ENCODE measurements at regions not wholly inside any gene's neighbourhood (a gene's known extent, or its start where the extent isn't known, plus 50 kb on each side); places are given as distances from the start of the nearest gene placed in this dataset.
"Not testable (repeated sequence)": the region's sequence is repeated elsewhere in the genome, so short reads cannot be mapped to it uniquely, and the experiment has no call there.

DNA sequence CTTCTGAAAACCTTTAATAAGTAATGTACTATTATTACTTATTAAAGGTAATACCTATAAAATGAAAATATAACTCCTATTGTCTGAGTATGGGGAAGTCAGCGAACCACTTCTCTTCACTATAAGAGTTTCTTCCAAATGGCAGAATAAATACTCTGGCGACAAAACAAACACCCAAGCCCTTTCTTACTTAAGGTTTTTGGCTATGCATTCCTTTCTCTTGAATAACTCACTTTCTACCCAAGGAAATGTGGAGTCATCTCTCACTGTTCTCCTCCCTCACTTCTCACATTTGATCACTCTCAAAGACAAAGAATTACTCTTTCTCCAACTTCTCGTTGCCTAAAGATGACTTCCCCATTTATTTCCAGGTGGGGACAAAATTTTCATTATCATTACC lies 816.8 kb upstream of the CRIM1 start:
- DNase-seq, result no peak

DNA sequence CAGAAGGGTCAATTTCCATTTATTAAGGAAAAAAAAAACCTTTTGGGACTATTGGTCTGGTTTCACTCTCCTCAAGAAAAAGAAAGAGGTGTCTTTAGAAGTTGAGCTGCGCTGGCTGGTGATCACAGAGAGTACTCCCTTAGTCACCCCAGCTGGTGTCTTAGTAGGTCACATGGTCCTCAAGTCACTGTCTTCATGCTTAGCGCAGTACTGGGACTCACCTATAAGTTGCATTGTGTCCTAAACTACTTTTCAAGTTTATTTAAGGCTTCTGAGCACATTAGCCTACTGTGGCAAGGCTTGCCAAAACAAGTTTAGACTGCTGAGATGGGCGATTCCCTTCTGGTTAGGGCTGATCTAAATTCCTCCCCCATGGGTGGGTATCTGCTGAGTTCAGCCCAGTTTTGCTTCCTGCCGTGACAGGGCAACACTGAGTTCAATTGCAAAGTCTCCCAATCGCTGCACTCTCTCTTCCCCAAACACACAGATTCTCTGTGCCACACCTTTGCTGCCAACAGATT lies 824.9 kb upstream of the CRIM1 start:
- DNase-seq, result no peak

DNA sequence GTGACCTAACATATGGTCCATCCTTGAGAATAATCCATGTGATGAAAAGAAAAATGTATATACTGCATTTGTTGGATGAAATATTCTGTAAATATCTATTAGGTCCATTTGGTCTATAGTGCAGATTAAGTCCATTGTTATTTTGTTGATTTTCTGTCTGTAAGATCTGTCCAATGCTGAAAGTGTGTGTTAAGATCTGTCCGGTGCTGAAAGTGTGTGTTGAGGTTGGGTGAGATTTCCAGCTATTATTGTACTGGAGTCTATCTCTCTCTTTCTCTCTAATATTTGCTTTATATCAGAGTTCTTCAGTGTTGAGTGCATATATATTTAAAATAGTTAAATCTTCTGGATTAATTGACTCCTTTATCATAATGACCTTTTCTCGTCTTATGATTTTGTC lies 828.8 kb upstream of the CRIM1 start:
- no peak for DNase-seq

DNA sequence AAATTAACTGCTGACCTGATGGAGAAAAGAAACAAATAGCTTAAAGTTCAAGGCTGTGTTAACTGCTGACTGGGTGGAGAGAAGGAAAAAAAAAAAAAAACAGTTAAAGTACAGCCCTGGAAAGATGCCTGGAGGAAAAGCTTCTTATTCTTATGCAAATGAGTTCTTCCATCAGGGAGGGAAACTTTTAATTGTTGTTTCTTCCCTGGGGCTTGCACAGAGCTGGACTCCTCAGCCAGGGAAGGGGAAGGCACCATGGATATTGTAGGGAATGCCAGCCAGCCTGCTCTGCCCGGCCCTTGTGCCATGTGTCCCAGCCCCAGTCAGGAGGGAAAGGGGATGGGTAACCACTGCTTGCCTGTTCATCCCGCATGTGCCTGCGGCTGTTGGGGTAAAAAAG lies 833.1 kb upstream of the CRIM1 start:
- no peak for DNase-seq

DNA sequence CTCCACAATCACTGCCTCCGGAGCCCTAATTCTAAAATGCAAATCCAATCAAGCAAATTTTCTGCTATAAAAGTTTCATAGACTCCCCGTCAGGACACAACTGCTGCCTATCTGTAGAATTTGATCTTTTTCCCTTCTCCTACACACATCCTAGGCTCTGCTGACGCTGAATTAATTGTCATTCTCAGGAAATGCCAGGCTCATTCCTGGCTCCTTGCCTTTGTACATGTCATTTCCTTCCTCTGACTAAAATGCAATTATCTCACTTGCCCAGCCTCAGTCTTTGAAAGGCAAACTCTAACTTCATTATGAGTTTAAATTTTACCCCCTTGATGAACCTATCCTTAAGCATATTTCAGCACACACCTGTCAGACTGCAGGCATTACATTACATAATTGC lies 844.9 kb upstream of the CRIM1 start:
- no peak for DNase-seq

DNA sequence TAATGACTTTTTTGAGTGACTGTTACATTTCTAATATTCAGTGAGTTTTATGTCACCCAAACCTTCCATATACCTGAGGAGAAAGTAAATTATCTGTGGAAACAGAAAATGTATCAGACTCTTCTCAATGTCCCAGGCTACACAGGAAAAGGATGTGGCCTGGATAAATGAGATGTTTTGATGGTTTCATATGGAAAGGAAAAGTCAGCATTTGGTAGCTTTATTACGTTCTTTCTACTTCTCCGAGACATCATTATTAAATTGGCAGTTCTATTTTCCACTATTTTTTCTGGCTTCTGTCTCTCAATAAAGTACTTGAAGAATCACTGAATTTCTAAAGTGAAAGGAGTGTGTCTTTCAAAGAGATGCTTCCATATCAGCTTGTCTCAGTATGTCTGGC lies 847.0 kb upstream of the CRIM1 start:
- DNase-seq, result no peak

DNA sequence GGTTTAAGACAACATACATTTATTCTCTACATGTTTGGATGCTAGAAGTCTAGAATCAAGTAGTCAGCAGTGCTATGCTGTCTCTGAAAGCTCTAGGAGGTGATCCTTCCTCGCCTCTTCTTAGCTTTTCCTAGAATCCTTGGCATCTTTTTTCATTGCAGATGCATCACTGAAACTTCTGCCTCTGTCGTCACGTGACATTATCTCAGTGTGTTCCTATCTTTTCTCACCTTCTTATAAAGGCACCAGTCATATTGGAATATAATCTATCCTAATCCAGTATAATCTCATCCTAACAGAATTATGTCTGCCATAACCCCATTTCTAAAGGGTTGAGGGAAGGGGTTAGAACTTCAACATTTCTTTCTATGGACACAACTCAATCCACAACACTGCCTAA lies 851.2 kb upstream of the CRIM1 start:
- no peak for DNase-seq

DNA sequence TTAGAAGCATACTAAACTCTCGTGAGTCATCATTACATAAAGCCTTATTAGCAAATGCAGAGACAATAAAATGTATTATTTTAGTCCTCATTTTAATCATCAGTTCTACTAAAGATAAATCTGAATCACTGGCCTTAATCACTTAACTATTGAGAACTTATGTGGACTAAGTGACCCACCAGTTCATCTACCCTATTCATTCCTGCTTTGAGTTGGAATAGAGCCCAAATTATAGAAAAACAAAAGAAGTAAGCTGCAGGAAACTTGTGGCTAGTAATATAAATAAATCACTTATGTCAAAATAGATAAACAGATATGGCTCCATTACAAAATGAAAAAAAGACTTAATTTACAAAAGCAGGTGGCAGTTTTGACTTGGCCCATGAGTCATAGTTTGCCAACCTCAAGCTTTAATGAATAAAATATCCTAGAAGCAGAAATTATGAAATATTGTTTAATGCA lies 851.8 kb upstream of the CRIM1 start:
- DNase-seq, result no peak

DNA sequence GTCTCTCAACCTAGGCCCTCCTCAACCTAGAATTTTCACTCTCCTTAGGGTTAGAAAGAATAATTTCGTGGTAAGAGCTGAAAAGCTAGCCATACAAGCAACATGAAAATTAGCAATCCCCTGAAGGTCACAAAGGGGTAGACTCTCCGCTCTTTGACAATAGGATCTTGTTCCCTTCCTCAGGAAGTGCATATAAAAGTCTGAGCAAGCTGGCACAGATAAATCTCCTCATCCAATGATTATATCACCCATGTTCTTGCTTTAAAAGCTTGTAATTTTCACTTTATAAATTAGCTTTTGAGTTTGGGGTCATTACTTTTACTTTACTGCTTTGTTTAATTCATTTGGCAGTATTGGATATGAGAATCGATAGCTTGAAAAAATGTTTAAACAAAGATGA lies 852.3 kb upstream of the CRIM1 start:
- DNase-seq, result no peak

DNA sequence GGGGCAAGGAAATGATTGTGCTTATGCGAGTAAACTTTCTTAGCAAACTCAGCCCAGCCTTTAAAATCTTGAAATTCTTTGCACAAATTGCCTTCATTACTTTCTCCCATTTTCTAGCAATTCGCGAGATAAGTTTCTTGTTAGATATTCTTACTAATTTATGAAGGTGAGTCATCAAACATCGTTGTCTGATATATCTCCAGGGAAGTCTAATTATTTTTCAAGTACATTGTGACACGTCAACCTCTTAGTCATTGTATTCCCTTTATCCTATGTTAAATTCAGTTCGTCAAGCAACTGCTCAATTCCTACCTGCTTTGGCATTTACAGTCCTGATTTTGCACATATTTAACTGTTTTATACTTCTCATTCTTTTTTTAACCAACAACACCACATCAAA lies 854.5 kb upstream of the CRIM1 start:
- no peak for DNase-seq

DNA sequence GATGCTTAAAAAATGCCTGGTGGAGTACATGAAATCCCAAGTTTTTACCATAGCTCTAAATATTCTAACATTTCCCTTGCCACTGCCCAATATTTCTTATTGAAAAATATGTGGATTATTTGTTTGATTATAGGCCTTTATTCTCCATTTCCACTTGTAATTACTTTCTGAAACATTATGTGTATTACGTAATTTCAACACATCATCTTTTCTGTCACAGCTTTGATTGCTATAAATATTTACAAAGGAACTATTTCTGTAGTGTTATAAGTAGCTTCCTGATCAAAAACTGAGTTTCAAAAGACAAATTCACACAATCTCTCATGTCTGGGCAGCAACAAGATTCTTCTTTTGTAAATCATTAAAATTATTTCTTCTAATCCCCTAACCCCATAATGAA lies 859.6 kb upstream of the CRIM1 start:
- DNase-seq, result no peak

DNA sequence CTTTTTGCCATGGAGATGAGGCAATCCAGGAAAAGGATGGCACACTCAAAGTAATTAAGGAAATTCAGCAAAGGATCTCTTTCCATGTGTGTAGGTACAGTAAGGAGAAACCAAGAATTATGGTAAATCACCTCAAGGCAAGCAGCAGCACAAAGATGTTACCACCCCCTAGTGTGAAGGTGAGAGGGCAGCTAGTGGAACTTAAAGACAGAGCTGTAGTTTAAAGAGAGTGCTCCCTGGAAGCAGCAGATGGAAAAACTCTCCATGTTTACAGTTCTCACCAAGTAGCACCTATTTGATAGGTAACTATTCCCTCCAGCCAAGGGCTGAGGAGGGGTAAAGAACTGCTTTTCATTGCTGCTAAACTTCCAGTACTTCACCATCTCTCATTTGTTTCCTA lies 860.4 kb upstream of the CRIM1 start:
- DNase-seq, result no peak

DNA sequence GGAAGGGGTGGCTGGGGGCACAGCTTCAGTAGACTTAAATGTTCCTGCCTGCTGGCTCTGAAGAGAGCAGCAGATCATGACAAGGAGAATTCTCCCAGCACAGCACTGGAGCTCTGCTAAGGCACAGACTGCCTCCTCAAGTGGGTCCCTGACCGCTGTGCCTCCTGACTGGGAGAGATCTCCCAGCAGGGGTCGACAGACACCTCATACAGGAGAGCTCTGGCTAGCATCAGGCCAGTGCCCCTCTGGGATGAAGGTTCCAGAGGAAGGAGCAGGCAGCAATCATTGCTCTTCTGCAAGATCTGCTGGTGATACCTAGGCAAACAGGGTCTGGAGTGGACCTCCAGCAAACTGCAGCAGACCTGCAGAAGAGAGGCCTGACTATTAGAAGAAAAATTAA lies 877.5 kb upstream of the CRIM1 start:
- DNase-seq, result not testable (repeated sequence)

DNA sequence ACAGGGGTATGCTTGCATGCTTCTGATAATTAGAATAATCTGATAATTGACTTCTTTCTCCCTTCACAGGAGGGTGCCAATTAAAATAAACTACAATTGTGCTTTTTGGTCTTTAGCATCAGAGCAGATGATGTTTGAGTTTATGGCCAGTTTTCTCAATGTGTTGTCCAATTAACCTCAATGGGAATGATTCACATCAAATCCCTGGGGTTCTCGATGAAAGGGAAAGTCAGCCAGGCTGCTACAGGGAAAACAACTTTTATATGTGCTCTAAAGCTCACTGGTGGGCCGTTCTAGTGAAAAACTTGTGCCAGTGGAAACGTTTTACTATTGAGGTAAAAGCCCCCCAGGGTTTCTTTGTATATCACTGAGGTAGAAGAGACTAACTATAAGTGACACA lies 887.3 kb upstream of the CRIM1 start:
- no peak for DNase-seq

DNA sequence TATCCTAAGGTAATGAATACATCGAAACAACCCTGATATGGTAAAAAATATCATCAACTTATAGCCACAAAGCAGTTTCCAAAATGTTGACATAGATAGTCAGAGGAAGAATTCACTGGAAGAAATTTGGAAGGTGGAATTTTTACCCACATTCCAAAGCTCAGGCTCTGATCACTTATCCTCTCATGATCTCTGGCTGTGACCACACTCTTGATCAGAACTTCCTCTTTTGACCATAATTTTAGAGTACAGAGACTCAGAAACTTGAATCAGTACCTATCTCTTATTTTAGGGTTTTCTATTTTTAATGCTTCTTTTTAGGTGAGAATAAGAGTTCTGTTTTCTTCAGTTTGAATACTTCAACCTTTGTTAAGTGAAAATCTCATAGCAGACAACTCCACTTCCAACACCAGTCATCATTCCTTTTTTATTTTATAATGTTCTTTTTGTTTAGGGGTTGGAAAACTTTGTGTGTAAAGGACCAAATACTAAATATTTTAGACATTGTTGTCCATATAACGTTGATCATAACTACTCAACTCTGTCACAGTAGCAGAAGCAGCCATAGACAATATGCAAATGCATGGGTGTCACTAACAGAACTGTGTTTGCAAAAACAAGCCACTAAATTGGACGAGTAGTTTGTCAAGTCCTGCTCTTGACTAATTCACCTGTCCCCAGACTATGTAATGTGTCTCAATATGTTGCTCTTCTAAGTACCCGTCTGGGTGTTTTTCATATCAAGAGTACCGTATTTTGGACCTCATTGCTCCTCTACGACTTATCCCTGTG lies 891.6 kb upstream of the CRIM1 start:
- DNase-seq, result no peak

DNA sequence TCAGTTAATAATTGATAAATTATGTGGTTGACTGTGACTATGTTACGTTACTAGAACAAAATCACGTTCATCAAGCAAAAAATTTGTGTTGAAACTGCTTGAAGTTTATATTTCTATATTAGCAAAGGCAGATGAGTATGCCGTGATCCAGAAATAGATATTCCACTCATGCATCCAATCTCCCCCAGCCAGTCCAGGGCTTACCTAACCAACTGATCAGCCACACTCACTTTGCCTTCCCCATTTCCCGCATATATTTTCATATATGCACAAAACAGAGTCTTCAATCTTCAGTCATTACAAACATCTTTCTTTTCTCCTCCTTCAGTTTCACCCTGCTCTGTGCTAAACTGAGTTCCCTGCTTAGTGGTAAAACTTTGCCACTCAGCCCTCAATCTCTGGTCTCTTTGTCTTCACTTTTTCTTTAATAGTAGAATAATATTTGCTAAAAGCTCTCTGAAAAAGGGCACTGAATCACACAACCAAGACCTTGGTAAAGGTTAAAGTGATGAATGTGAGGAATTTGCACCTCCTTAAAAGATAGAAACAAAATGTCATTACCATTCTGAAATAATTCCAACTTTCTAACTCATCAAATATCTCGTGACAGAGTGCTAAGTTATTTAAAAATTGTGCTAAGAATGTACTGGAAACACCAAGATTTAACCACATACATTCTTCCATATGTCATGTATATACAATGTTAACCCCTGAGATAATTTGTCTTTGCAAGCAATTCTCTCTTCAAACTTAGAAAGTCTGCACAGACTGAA lies 893.2 kb upstream of the CRIM1 start:
- no peak for DNase-seq

DNA sequence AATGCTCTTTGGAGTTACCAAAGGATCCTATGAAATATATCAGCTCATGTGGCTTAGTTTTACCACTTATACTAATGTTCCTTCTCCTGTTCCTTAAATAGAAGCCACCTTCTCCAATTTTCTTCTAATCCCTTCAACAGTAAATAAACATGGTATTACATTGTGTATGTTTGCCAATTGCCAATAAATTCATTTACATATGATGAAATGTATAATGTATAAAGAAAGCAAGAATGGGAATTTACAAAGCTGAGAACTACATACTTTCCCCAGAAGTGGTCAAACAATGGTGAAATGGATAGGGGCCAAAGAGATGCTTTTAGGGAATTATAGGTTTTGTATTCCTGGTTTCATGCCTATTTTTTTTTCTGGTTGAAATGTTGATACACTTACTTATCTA lies 894.2 kb upstream of the CRIM1 start:
- no peak for DNase-seq

DNA sequence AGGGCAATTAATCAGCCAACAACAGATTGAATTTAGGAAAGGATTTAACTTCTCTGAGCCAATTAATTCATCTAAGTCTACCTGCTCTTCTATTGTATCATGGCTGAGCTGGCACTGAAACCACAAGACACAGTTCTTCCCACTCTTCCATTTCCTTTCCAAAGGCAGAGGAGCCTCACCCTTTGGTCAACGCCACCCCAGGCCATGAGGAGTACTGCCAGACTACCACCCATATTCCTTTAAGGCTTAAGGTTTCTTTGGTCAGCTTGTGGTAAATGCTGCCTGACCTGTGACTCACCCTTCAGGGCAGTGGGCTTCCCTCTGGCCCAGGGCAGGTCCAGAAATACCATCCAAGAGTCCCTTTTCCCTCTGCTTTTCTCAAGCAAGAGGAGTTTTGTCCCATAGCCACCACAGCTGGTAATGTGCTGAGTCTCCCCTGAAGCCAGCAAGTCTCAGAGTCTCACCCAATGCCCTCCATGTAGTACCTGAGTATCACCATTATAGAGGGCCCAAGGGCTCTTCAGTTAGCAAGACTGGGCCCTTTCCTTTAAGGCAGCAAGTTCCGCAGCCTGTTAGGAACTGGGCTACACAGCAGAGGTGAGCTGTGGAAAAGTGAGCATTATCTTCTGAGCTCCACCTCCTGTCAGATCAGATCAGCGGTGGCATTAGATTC lies 900.5 kb upstream of the CRIM1 start:
- DNase-seq, result no peak

DNA sequence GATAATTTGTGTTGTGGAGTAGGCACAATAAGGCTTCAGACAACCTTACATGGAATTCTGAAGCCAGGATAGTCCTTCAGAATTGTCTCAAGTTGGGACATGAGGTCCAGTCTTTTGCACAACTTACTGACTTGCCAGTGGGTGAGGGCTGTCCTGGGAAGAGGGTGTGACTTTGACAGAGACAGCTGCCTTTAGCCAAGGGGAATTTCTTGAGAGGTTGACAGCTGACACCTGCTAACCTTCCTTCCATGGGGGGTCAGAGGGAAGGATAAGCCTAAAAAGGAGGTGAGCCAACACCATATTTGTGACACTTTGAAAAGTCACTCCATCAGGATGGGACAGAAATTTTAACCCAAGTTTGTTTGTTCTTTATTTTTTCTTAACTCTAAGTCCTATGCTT lies 907.8 kb upstream of the CRIM1 start:
- no peak for DNase-seq

DNA sequence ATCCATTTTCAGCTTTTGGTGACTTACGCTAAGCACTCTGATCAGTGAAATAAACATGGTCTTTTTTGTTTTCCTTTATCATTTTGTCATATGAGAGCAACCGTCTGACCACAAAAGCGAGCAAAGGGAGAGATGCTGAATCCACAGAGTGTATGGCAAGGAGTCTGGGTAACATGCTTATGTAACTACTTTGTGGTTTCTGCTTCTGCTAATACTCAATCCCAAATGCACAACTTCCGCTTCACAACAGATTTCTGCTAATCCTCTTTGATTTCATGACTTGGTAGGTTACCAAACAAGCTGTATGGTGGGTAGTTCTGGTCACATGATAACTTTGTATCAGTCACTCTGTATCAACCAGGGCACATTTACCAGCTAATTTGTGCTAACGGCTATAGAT lies 908.4 kb upstream of the CRIM1 start:
- no peak for DNase-seq

DNA sequence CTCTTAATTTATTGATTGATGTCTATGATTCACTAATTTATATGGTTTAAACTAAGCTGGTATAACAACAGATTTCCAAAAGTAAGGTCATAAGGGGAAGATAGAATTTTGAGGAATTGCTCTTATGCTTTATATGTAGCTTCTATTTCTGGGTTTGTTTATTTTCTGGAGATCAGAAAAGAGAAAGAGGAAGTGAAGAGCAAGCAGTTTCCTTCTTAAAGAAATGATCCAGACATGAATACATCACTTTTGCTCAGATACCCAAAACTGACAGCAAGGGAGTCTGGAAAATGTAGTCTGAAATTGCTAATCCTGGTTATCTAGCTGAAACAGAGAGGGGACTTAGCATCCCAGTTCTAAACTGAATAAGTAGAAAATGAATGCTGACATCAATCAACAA lies 912.5 kb upstream of the CRIM1 start:
- no peak for DNase-seq

DNA sequence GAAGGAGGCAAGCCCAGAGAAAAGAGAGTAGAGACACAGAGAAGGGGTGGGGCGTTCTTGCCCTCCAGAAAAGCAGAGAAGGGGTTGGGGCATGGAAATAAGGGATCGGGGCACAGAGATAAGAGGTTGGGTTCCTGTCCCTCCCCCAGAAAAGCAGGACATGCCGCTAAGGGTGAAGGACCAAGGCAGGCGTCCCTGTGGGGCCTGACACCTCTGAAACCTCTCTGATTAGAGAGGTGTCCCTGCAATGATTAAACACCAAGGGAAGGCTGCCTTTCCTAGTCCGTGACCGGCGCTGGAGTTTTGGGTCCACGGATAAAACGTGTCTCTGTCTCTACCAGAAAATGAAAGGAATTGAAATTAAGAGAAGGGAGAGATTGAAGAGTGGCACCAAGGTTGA lies 914.0 kb upstream of the CRIM1 start:
- DNase-seq, result not testable (repeated sequence)

DNA sequence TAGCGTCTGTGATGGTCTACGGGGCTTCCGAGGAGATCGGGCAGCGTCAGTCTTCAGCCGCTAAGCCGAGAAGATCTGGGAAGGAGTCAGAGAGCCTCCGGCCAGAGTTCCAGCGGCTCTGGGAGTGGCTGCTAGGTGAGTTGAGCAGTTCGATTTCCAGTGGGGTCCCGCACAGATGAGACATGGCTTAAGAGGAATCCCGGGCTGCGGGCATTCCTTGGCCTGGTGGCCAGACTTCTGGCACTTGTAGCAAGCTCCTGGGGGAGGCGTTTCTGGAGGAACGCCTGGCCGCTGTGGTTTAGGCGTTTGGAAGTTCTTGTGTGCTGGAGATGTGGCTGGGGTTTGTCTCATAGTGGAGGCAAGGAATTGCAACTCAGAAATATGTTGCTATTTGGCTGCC lies 915.3 kb upstream of the CRIM1 start:
- not testable (repeated sequence) for DNase-seq

DNA sequence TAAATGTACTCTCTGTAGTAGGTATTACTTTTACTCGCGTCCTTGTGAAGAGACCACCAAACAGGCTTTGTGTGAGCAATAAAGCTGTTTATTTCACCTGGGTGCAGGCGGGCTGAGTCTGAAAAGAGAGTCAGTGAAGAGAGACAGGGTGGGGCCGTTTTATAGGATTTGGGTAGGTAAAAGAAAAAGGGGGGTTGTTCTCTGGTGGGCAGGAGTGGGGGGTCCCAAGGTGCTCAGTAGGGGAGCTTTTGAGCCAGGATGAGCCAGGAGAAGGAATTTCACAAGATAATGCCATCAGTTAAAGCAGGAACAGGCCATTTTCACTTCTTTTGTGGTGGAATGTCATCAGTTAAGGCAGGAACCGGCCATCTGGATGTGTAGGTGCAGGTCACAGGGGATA lies 918.7 kb upstream of the CRIM1 start:
- DNase-seq, result not testable (repeated sequence)

Measured in effector CD4-positive, alpha-beta T cell (primary cell).